ENCODE measurements at regions not wholly inside any gene's neighbourhood (a gene's known extent, or its start where the extent isn't known, plus 50 kb on each side); places are given as distances from the start of the nearest gene placed in this dataset.

GRCh38 chr12:58089588-58089987 lies 148.2 kb downstream of the ATP23 start:
- Mint-ChIP-seq H3K4me1 (ENCODE audit: low read depth) (no peaks in the 10 kb centered on the region), H3K27me3 (peaks cover 48% of the 10 kb centered on the region), H3K4me3 (no peak overlapping the region), H3K36me3 (ENCODE audit: low read depth) (no peaks in the 10 kb centered on the region), H3K27ac (no peak overlapping the region), H3K9me3 (no peaks in the 10 kb centered on the region)
- DNase-seq = no peak
- ChIA-PET CTCF (no interaction called here), POLR2A (no interaction called here)
- TF ChIP-seq CTCF (IDR thresholded peaks at IDR 0.05) = no peak
- no peak overlapping the region for H3K27ac ChIP-seq (ENCODE audit: low read depth in 1 of 2, low read length in 2 of 2)
- H3K4me3 ChIP-seq (ENCODE audit: low read length) = no peak overlapping the region
- H3K36me3 ChIP-seq (ENCODE audit: insufficient read depth, low read length) = no peaks in the 10 kb centered on the region
- peaks cover 3 to 14% of the 10 kb centered on the region in 2 experiments for H3K27me3 ChIP-seq (ENCODE audit: control insufficient read depth in 1 of 2, insufficient read depth in 2 of 2, low read length in 2 of 2)
- no peaks in the 10 kb centered on the region for H3K9me3 ChIP-seq (ENCODE audit: control insufficient read depth in 1 of 2, insufficient read depth in 1 of 2, low read length in 2 of 2)
- no peaks in the 10 kb centered on the region for H3K4me1 ChIP-seq (ENCODE audit: insufficient read depth, low read length)
- ATAC-seq (ENCODE audit: poor library complexity) = no peak
- intact Hi-C loops (cut with DNase I, micrococcal nuclease) = no loop called here

DNA sequence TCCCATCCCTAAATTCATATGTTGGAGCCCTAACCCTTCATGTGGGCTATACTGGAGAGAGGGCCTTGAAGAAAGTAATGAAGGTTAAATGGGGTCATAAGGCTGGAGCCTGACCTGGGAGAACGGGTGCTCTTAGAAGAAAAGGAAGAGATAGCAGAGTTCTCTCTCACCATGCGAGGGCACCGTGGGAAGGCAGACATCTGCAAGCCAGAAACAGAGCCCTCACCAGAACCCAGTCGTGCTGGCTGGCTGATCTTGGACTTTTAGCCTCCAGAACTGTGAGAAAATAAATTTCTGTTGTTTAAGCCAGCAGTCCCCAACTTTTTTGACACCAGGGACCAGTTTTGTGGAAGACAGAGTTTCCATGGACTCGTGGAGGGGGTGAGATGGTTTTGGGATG lies 149.3 kb downstream of the ATP23 start:
- ATAC-seq (ENCODE audit: poor library complexity) = no peak
- H3K4me3 ChIP-seq (ENCODE audit: low read length) = no peak overlapping the region
- peaks cover 37% of the 10 kb centered on the region for H3K27me3 Mint-ChIP-seq
- no peaks in the 10 kb centered on the region for H3K9me3 ChIP-seq (ENCODE audit: control insufficient read depth in 1 of 2, insufficient read depth in 1 of 2, low read length in 2 of 2)
- no peak overlapping the region for H3K27ac ChIP-seq (ENCODE audit: low read depth in 1 of 2, low read length in 2 of 2)
- TF ChIP-seq CTCF (IDR thresholded peaks at IDR 0.05) = no peak
- DNase-seq = no peak
- peaks cover 2 to 10% of the 10 kb centered on the region in 2 experiments for H3K27me3 ChIP-seq (ENCODE audit: control insufficient read depth in 1 of 2, insufficient read depth in 2 of 2, low read length in 2 of 2)
- no peaks in the 10 kb centered on the region for H3K4me1 Mint-ChIP-seq (ENCODE audit: low read depth)
- H3K36me3 ChIP-seq (ENCODE audit: insufficient read depth, low read length) = no peaks in the 10 kb centered on the region
- CTCF ChIA-PET = no interaction called here
- H3K27ac Mint-ChIP-seq = no peak overlapping the region
- intact Hi-C loops (cut with DNase I, micrococcal nuclease) = no loop called here
- H3K9me3 Mint-ChIP-seq = no peaks in the 10 kb centered on the region
- no peaks in the 10 kb centered on the region for H3K36me3 Mint-ChIP-seq (ENCODE audit: low read depth)
- H3K4me1 ChIP-seq (ENCODE audit: insufficient read depth, low read length) = no peaks in the 10 kb centered on the region
- H3K4me3 Mint-ChIP-seq = no peak overlapping the region
- POLR2A ChIA-PET = no interaction called here

GRCh38 chr12:58095002-58095401 lies 153.6 kb downstream of the ATP23 start:
- POLR2A ChIA-PET = no interaction called here
- no peak for DNase-seq
- no peak for TF ChIP-seq CTCF (IDR thresholded peaks at IDR 0.05)
- no peak overlapping the region for H3K27ac Mint-ChIP-seq
- Histone ChIP-seq H3K36me3 (ENCODE audit: insufficient read depth, low read length) (no peaks in the 10 kb centered on the region), H3K4me1 (ENCODE audit: insufficient read depth, low read length) (no peaks in the 10 kb centered on the region), H3K27me3 (ENCODE audit: control insufficient read depth in 1 of 2, insufficient read depth in 2 of 2, low read length in 2 of 2) (peaks cover 0 to 8% of the 10 kb centered on the region in 2 experiments), H3K27ac (ENCODE audit: low read depth in 1 of 2, low read length in 2 of 2) (no peak overlapping the region), H3K9me3 (ENCODE audit: control insufficient read depth in 1 of 2, insufficient read depth in 1 of 2, low read length in 2 of 2) (peaks cover 0 to 4% of the 10 kb centered on the region in 2 experiments), H3K4me3 (ENCODE audit: low read length) (no peak overlapping the region)
- H3K4me3 Mint-ChIP-seq = no peak overlapping the region
- no peaks in the 10 kb centered on the region for H3K4me1 Mint-ChIP-seq (ENCODE audit: low read depth)
- H3K27me3 Mint-ChIP-seq = peaks cover 17% of the 10 kb centered on the region
- no peak for ATAC-seq (ENCODE audit: poor library complexity)
- H3K9me3 Mint-ChIP-seq = no peaks in the 10 kb centered on the region
- intact Hi-C loops (cut with DNase I, micrococcal nuclease) = no loop called here
- CTCF ChIA-PET = no interaction called here
- H3K36me3 Mint-ChIP-seq (ENCODE audit: low read depth) = no peaks in the 10 kb centered on the region
